GM12878 (cell line): ENCODE measurements at regions not wholly inside any gene's neighbourhood (a gene's known extent, or its start where the extent isn't known, plus 50 kb on each side); places are given as distances from the start of the nearest gene placed in this dataset.

Experiments
- ATAC-seq: fragments of 200-7000 bp; cut with Tn5 transposase; 3 replicates; pipeline ENCODE4 v1.9.1; 2020; ENCODE audit warnings: mild to moderate bottlenecking, moderate library complexity
- BruUV-seq: library from RNA; stranded (reverse); fragments of 400-500 nt; replicated peaks from 2 replicates; lab custom pipeline; 2021; lab: Mats Ljungman, UMichigan
- CTCF ChIA-PET: fragments of 300-600 bp; sonication (Branson Sonifier 250); formaldehyde crosslinking; extraction: SDS; loops from one replicate; lab custom pipeline; 2021; ENCODE audit warnings: inconsistent platforms; lab: Yijun Ruan, JAX
- POLR2A ChIA-PET: fragments of 350-600 bp; formaldehyde crosslinking; extraction: SDS; loops from one replicate; lab custom pipeline; 2021; ENCODE audit warnings: inconsistent platforms; lab: Charles Lee
- RAD21 ChIA-PET: fragments of 300-600 bp; sonication (Branson Sonifier 250); formaldehyde crosslinking; loops from one replicate; lab custom pipeline; 2023; ENCODE audit warnings: antibody characterized with exemption; ENCODE audit not compliant: unreplicated experiment; lab: Charles Lee
- SMC1A ChIA-PET: fragments of 300-600 bp; sonication (Branson Sonifier 250); formaldehyde crosslinking; loops from one replicate; lab custom pipeline; 2023; ENCODE audit not compliant: unreplicated experiment, uncharacterized antibody; lab: Charles Lee
- DNase-seq: peaks from one replicate; pipeline ENCODE4 v3.0.0-alpha.2; 2011; ENCODE audit warnings: low read depth, low spot score
- FAIRE-seq: peaks from 3 replicates; lab custom pipeline; 2011; peaks lifted over from hg19 to GRCh38; lab: Jason Lieb, UNC
- H2AFZ ChIP-seq: 2 replicates; pipeline ENCODE4 v1.6.0; 2011; ENCODE audit warnings: low read depth, low read length, control low read depth; ENCODE audit not compliant: control insufficient read depth
- H3K27ac ChIP-seq: 2 replicates; pipeline ENCODE4 v1.5.1; 2011; ENCODE audit warnings: control low read depth; ENCODE audit not compliant: control insufficient read depth, insufficient read depth
- H3K27me3 ChIP-seq, 2 experiments: replicated peaks in 1 of 2; 2 replicates each; pipeline versions ENCODE4 v1.6.0 to v1.6.1; 2011; ENCODE audit warnings: low read length in 1 of 2; ENCODE audit not compliant: control insufficient read depth in 2 of 2, insufficient read depth in 2 of 2
- H3K36me3 ChIP-seq, 2 experiments: 2 replicates each; pipeline ENCODE4 v1.5.1; 2011; ENCODE audit warnings: low read length in 1 of 2; ENCODE audit not compliant: control insufficient read depth in 2 of 2, insufficient read depth in 2 of 2
- H3K4me1 ChIP-seq: 2 replicates; pipeline ENCODE4 v1.6.1; 2011; ENCODE audit warnings: mild to moderate bottlenecking, low read length, moderate library complexity, mixed read lengths; ENCODE audit not compliant: control insufficient read depth, insufficient read depth
- H3K4me2 ChIP-seq: 2 replicates; pipeline ENCODE4 v1.6.0; 2011; ENCODE audit warnings: control low read depth; ENCODE audit not compliant: control insufficient read depth, insufficient read depth
- H3K4me3 ChIP-seq: fragments of 200-600 bp; sonication (generic); 2 replicates; pipeline ENCODE4 v1.5.1; 2016
- H3K79me2 ChIP-seq: 2 replicates; pipeline ENCODE4 v1.6.0; 2011; ENCODE audit warnings: low read length; ENCODE audit not compliant: control insufficient read depth, insufficient read depth
- H3K9ac ChIP-seq: 2 replicates; pipeline ENCODE4 v1.8.0; 2011; ENCODE audit warnings: low read length, control low read depth, mixed read lengths; ENCODE audit not compliant: control insufficient read depth, insufficient read depth
- H3K9me3 ChIP-seq: replicated peaks from 3 replicates; pipeline ENCODE4 v1.5.1; 2011; ENCODE audit warnings: mild to moderate bottlenecking, low read length; ENCODE audit not compliant: control insufficient read depth, insufficient read depth
- H4K20me1 ChIP-seq: 2 replicates; pipeline ENCODE4 v1.6.0; 2011; ENCODE audit not compliant: control insufficient read depth, insufficient read depth
- ASH2L ChIP-seq: fragments of 300-600, 200-600 bp; sonication (generic); IDR thresholded peaks from 2 replicates; pipeline ENCODE4 v1.6.1; 2017; ENCODE audit warnings: low read depth, mild to moderate bottlenecking, borderline replicate concordance
- CUX1 ChIP-seq: IDR thresholded peaks from 2 replicates; pipeline ENCODE4 v1.6.1; 2012; ENCODE audit warnings: improper control_type of control experiment, low read depth, low read length; ENCODE audit not compliant: insufficient replicate concordance
- FOXK2 ChIP-seq: fragments of 450-650 bp; IDR thresholded peaks from 2 replicates; pipeline ENCODE4 v1.6.1; 2017; ENCODE audit warnings: mild to moderate bottlenecking, moderate library complexity
- HDAC6 ChIP-seq: fragments of 200-600 bp; sonication (generic); IDR thresholded peaks from one replicate; pipeline ENCODE4 v1.8.0; 2017; ENCODE audit warnings: antibody characterized with exemption; ENCODE audit not compliant: unreplicated experiment
- KAT2A ChIP-seq: conservative IDR thresholded peaks from 2 replicates; pipeline ENCODE4 v1.6.1; 2011; ENCODE audit warnings: low read depth, low read length; ENCODE audit not compliant: control insufficient read depth
- LARP7 ChIP-seq: fragments of 450-650 bp; IDR thresholded peaks from 2 replicates; pipeline ENCODE4 v1.6.1; 2017; ENCODE audit warnings: mild to moderate bottlenecking
- MTA2 ChIP-seq: fragments of 450-650 bp; IDR thresholded peaks from 2 replicates; pipeline ENCODE4 v1.6.1; 2016; ENCODE audit warnings: low read depth, mild to moderate bottlenecking, moderate library complexity
- NR2C1 ChIP-seq: fragments of 450-650 bp; IDR thresholded peaks from 2 replicates; pipeline ENCODE4 v1.6.1; 2017; ENCODE audit warnings: antibody characterized with exemption, mild to moderate bottlenecking, moderate library complexity
- PAX8 ChIP-seq: fragments of 450-650 bp; IDR thresholded peaks from 2 replicates; pipeline ENCODE4 v1.6.1; 2017; ENCODE audit warnings: mild to moderate bottlenecking, moderate library complexity
- RAD21 ChIP-seq: IDR thresholded peaks from 2 replicates; pipeline ENCODE4 v1.6.1; 2011; ENCODE audit warnings: mild to moderate bottlenecking, low read depth, low read length, moderate library complexity; ENCODE audit not compliant: insufficient read depth
- RUNX3 ChIP-seq: IDR thresholded peaks from 2 replicates; pipeline ENCODE4 v1.6.1; 2012; ENCODE audit warnings: low read length, inconsistent platforms
- WRNIP1 ChIP-seq: IDR thresholded peaks from 2 replicates; pipeline ENCODE4 v1.6.1; 2011; ENCODE audit warnings: low read depth, low read length, improper control_type of control experiment, borderline replicate concordance
- YY1 ChIP-seq: IDR thresholded peaks from 2 replicates; pipeline ENCODE4 v1.6.1; 2011; ENCODE audit warnings: low read depth, mild to moderate bottlenecking, low read length
- WGBS: methylation state at CpG from one replicate; pipeline ENCODE4 v1.1.6; 2016; ENCODE audit warnings: low lambda C conversion rate; ENCODE audit not compliant: insufficient replicate concordance, insufficient coverage; ENCODE audit errors: missing lambda C conversion rate; 5-methylcytosine and 5-hydroxymethylcytosine counted together
- in situ Hi-C: fragments of 300-500 bp; cut with MboI; formaldehyde crosslinking; loops from 9 replicates; pipeline ENCODE4 v1.14.3; 2018; ENCODE audit warnings: mixed read lengths
- intact Hi-C: fragments of 100-400 bp; cut with micrococcal nuclease; formaldehyde crosslinking; loops from one replicate; pipeline ENCODE4 v1.14.2; 2022; ENCODE audit not compliant: unreplicated experiment

GRCh38 chr9:107669422-107669821 is 179.9 kb upstream of the KLF4 start:
- 47% methylated on average over 7 of the region's 8 CpGs for WGBS
- Histone ChIP-seq H4K20me1 (no peaks in the 10 kb centered on the region), H3K9me3 (no peaks in the 10 kb centered on the region), H3K27me3 (no peaks in the 10 kb centered on the region), H2AFZ (no peak overlapping the region), H3K4me3 (no peak overlapping the region), H3K36me3 (no peaks in the 10 kb centered on the region), H3K27ac (no peak overlapping the region), H3K79me2 (no peaks in the 10 kb centered on the region), H3K4me1 (no peaks in the 10 kb centered on the region), H3K4me2 (no peak overlapping the region), H3K9ac (no peak overlapping the region)
- intact Hi-C loops (no loop called here), in situ Hi-C loops (no loop called here)
- DNase-seq (no peak), ATAC-seq (no peak), FAIRE-seq (no peak)
- TF ChIP-seq KAT2A (no peak), WRNIP1 (no peak), YY1 (no peak), LARP7 (no peak), NR2C1 (no peak), FOXK2 (no peak), ASH2L (no peak), HDAC6 (no peak), CUX1 (no peak), PAX8 (no peak), RUNX3 (no peak), RAD21 (no peak), MTA2 (no peak)
- BruUV-seq: no TSS peak
- SMC1A ChIA-PET: interaction anchor here (0.9 kb wide), 1 partner anchor 187 kb away, joined by 4 read pairs; no protein-coding TSS in a partner anchor
- CTCF ChIA-PET: no interaction called here
- POLR2A ChIA-PET: no interaction called here
- RAD21 ChIA-PET: no interaction called here
